ENCODE measurements at regions not wholly inside any gene's neighbourhood (a gene's known extent, or its start where the extent isn't known, plus 50 kb on each side); places are given as distances from the start of the nearest gene placed in this dataset.

DNA sequence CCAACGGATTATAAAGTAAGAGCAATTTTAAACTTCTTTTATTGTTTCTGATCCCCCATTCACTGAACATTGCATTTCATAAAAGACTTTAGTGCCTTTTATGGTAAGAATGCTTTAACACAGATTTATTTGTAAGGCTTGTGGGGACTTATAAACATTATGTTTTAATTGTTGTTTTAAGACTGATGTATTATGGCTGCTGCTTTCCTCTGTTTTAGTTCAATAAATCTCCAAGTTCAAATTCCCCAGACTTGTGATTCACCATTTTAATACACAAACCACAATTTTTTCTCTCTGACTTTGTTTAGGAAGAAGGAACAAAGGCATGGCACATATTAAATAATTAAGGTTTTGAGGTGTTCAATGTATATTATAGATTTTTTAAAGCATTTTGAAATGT is 753.3 kb downstream of the SLC6A15 start:
- TF ChIP-seq YY1 (IDR thresholded peaks at IDR 0.05) = no peak
- TF ChIP-seq, protein P1, sequence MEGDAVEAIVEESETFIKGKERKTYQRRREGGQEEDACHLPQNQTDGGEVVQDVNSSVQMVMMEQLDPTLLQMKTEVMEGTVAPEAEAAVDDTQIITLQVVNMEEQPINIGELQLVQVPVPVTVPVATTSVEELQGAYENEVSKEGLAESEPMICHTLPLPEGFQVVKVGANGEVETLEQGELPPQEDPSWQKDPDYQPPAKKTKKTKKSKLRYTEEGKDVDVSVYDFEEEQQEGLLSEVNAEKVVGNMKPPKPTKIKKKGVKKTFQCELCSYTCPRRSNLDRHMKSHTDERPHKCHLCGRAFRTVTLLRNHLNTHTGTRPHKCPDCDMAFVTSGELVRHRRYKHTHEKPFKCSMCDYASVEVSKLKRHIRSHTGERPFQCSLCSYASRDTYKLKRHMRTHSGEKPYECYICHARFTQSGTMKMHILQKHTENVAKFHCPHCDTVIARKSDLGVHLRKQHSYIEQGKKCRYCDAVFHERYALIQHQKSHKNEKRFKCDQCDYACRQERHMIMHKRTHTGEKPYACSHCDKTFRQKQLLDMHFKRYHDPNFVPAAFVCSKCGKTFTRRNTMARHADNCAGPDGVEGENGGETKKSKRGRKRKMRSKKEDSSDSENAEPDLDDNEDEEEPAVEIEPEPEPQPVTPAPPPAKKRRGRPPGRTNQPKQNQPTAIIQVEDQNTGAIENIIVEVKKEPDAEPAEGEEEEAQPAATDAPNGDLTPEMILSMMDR (IDR thresholded peaks at IDR 0.05; ENCODE audit: low read depth, low read length, missing input control) = no peak
- TF ChIP-seq EGR1 (IDR thresholded peaks at IDR 0.05; ENCODE audit: low read depth in 2 of 2) = no peak
- no peak for TF ChIP-seq HNF4G (IDR thresholded peaks at IDR 0.05)
- no peak for TF ChIP-seq RAD21 (IDR thresholded peaks at IDR 0.05)
- TF ChIP-seq ATF3 (IDR thresholded peaks at IDR 0.05) = no peak
- TF ChIP-seq RXRA (IDR thresholded peaks at IDR 0.05) = no peak
- no peak for TF ChIP-seq MAX (IDR thresholded peaks at IDR 0.05)
- TF ChIP-seq TAF1 (conservative IDR thresholded peaks at IDR 0.05) = no peak
- no peak for TF ChIP-seq JUND (IDR thresholded peaks at IDR 0.05)
- TF ChIP-seq FOXA1 (IDR thresholded peaks at IDR 0.05) = no peak
